ENCODE measurements at regions not wholly inside any gene's neighbourhood (a gene's known extent, or its start where the extent isn't known, plus 50 kb on each side); places are given as distances from the start of the nearest gene placed in this dataset.

- peaks cover 8% of the 10 kb centered on the region for H3K27me3 Mint-ChIP-seq
- H3K9me3 Mint-ChIP-seq (ENCODE audit: low read depth): no peaks in the 10 kb centered on the region
- DNase-seq (ENCODE audit: low spot score, unreplicated experiment): no peak
Observed at GRCh38 chr6:133093956-133094355, 147.2 kb upstream of the EYA4 start.

GRCh38 chr6:133097208-133097607, 143.9 kb upstream of the EYA4 start:
- H3K9me3 Mint-ChIP-seq (ENCODE audit: low read depth): no peaks in the 10 kb centered on the region
- peaks cover 8% of the 10 kb centered on the region for H3K27me3 Mint-ChIP-seq
- H3K4me1 Mint-ChIP-seq (ENCODE audit: low read depth): peaks cover 4% of the 10 kb centered on the region
- H3K27ac Mint-ChIP-seq: no peak overlapping the region
- TF ChIP-seq CTCF (IDR thresholded peaks at IDR 0.05; ENCODE audit: unreplicated experiment): no peak
- H3K4me3 Mint-ChIP-seq (ENCODE audit: low read depth): no peak overlapping the region
- DNase-seq (ENCODE audit: low spot score, unreplicated experiment): no peak
- H3K36me3 Mint-ChIP-seq (ENCODE audit: insufficient read depth): no peaks in the 10 kb centered on the region

More at GRCh38 chr6:133093956-133094355, 147.2 kb upstream of the EYA4 start:
- Mint-ChIP-seq H3K4me1 (ENCODE audit: low read depth) (peaks cover 4% of the 10 kb centered on the region), H3K4me3 (ENCODE audit: low read depth) (no peak overlapping the region), H3K36me3 (ENCODE audit: insufficient read depth) (no peaks in the 10 kb centered on the region), H3K27ac (no peak overlapping the region)
- no peak for TF ChIP-seq CTCF (IDR thresholded peaks at IDR 0.05; ENCODE audit: unreplicated experiment)

GRCh38 chr6:133099573-133099972, 141.6 kb upstream of the EYA4 start:
- no peak for DNase-seq (ENCODE audit: low spot score, unreplicated experiment)
- H3K4me1 Mint-ChIP-seq (ENCODE audit: low read depth): no peaks in the 10 kb centered on the region
- TF ChIP-seq CTCF (IDR thresholded peaks at IDR 0.05; ENCODE audit: unreplicated experiment): no peak
- no peaks in the 10 kb centered on the region for H3K36me3 Mint-ChIP-seq (ENCODE audit: insufficient read depth)
- no peak overlapping the region for H3K4me3 Mint-ChIP-seq (ENCODE audit: low read depth)
- H3K9me3 Mint-ChIP-seq (ENCODE audit: low read depth): no peaks in the 10 kb centered on the region
- peaks cover 8% of the 10 kb centered on the region for H3K27me3 Mint-ChIP-seq
- no peak overlapping the region for H3K27ac Mint-ChIP-seq

GRCh38 chr6:133100865-133101264, 140.3 kb upstream of the EYA4 start:
- H3K27ac Mint-ChIP-seq: no peak overlapping the region
- H3K36me3 Mint-ChIP-seq (ENCODE audit: insufficient read depth): no peaks in the 10 kb centered on the region
- no peak overlapping the region for H3K4me3 Mint-ChIP-seq (ENCODE audit: low read depth)
- H3K4me1 Mint-ChIP-seq (ENCODE audit: low read depth): no peaks in the 10 kb centered on the region
- H3K9me3 Mint-ChIP-seq (ENCODE audit: low read depth): no peaks in the 10 kb centered on the region
- no peak for TF ChIP-seq CTCF (IDR thresholded peaks at IDR 0.05; ENCODE audit: unreplicated experiment)
- DNase-seq (ENCODE audit: low spot score, unreplicated experiment): no peak
- H3K27me3 Mint-ChIP-seq: peaks cover 8% of the 10 kb centered on the region

GRCh38 chr6:133101790-133102189, 139.4 kb upstream of the EYA4 start:
- Mint-ChIP-seq H3K36me3 (ENCODE audit: insufficient read depth) (no peaks in the 10 kb centered on the region), H3K4me3 (ENCODE audit: low read depth) (no peak overlapping the region), H3K4me1 (ENCODE audit: low read depth) (no peaks in the 10 kb centered on the region), H3K9me3 (ENCODE audit: low read depth) (no peaks in the 10 kb centered on the region), H3K27me3 (peaks cover 6% of the 10 kb centered on the region), H3K27ac (no peak overlapping the region)
- no peak for DNase-seq (ENCODE audit: low spot score, unreplicated experiment)
- TF ChIP-seq CTCF (IDR thresholded peaks at IDR 0.05; ENCODE audit: unreplicated experiment): no peak
